Neural crest cell (in vitro differentiated cells): ENCODE measurements at regions not wholly inside any gene's neighbourhood (a gene's known extent, or its start where the extent isn't known, plus 50 kb on each side); places are given as distances from the start of the nearest gene placed in this dataset.

Experiments
- DNase-seq: peaks from one replicate; pipeline ENCODE4 v3.0.0; 2021; ENCODE audit warnings: low read depth, mixed read lengths, low spot score
- H3K27ac Mint-ChIP-seq: one replicate; pipeline ENCODE4 v1.8.0; 2021; ENCODE audit warnings: mild to moderate bottlenecking, mixed read lengths; ENCODE audit not compliant: unreplicated experiment
- H3K27me3 Mint-ChIP-seq: 2 replicates; pipeline ENCODE4 v1.8.0; 2021; ENCODE audit warnings: low read depth, mild to moderate bottlenecking, mixed read lengths
- H3K36me3 Mint-ChIP-seq: 2 replicates; pipeline ENCODE4 v1.8.0; 2021; ENCODE audit warnings: low read depth, mild to moderate bottlenecking, mixed read lengths
- H3K4me1 Mint-ChIP-seq: 2 replicates; pipeline ENCODE4 v1.8.0; 2021; ENCODE audit warnings: mixed read lengths
- H3K4me3 Mint-ChIP-seq: one replicate; pipeline ENCODE4 v1.8.0; 2021; ENCODE audit warnings: mild to moderate bottlenecking, mixed read lengths
- H3K9me3 Mint-ChIP-seq: 2 replicates; pipeline ENCODE4 v1.8.0; 2021; ENCODE audit warnings: mixed read lengths
- CTCF ChIP-seq: fragments of 200-600 bp; sonication (generic); conservative IDR thresholded peaks from 2 replicates; pipeline ENCODE4 v1.5.0; 2021; ENCODE audit warnings: antibody characterized with exemption, mild to moderate bottlenecking

- Mint-ChIP-seq H3K27ac (no peak overlapping the region), H3K4me3 (no peak overlapping the region), H3K9me3 (peaks cover 3% of the 10 kb centered on the region), H3K27me3 (no peaks in the 10 kb centered on the region), H3K4me1 (no peaks in the 10 kb centered on the region), H3K36me3 (no peaks in the 10 kb centered on the region)
- TF ChIP-seq CTCF = no peak
- no peak for DNase-seq
Observed at GRCh38 chr9:135394699-135395645, 84.6 kb upstream of the PPP1R26 start.

GRCh38 chr9:135397142-135397541 is 82.4 kb upstream of the PPP1R26 start:
- no peak for DNase-seq
- Mint-ChIP-seq H3K27ac (no peak overlapping the region), H3K27me3 (no peaks in the 10 kb centered on the region), H3K4me1 (no peaks in the 10 kb centered on the region), H3K4me3 (no peak overlapping the region), H3K36me3 (no peaks in the 10 kb centered on the region), H3K9me3 (peaks cover 3% of the 10 kb centered on the region)
- no peak for TF ChIP-seq CTCF

- no peak for DNase-seq
- no peaks in the 10 kb centered on the region for H3K27me3 Mint-ChIP-seq
- no peaks in the 10 kb centered on the region for H3K4me1 Mint-ChIP-seq
- H3K36me3 Mint-ChIP-seq = no peaks in the 10 kb centered on the region
- TF ChIP-seq CTCF = no peak
- no peak overlapping the region for H3K4me3 Mint-ChIP-seq
- peaks cover 3% of the 10 kb centered on the region for H3K9me3 Mint-ChIP-seq
- no peak overlapping the region for H3K27ac Mint-ChIP-seq
Observed at GRCh38 chr9:135399000-135399649, 80.5 kb upstream of the PPP1R26 start.

- no peak overlapping the region for H3K4me3 Mint-ChIP-seq
- no peak for DNase-seq
- no peaks in the 10 kb centered on the region for H3K27me3 Mint-ChIP-seq
- no peaks in the 10 kb centered on the region for H3K36me3 Mint-ChIP-seq
- no peak overlapping the region for H3K27ac Mint-ChIP-seq
- no peaks in the 10 kb centered on the region for H3K4me1 Mint-ChIP-seq
- no peak for TF ChIP-seq CTCF
- no peaks in the 10 kb centered on the region for H3K9me3 Mint-ChIP-seq
Observed at GRCh38 chr9:135400496-135400895, 79.1 kb upstream of the PPP1R26 start.

- no peak for DNase-seq
- Mint-ChIP-seq H3K9me3 (no peaks in the 10 kb centered on the region), H3K27me3 (no peaks in the 10 kb centered on the region), H3K27ac (no peak overlapping the region), H3K4me1 (no peaks in the 10 kb centered on the region), H3K36me3 (no peaks in the 10 kb centered on the region), H3K4me3 (no peak overlapping the region)
- no peak for TF ChIP-seq CTCF
Observed at GRCh38 chr9:135401218-135401617, 78.4 kb upstream of the PPP1R26 start.
